ENCODE measurements at regions not wholly inside any gene's neighbourhood (a gene's known extent, or its start where the extent isn't known, plus 50 kb on each side); places are given as distances from the start of the nearest gene placed in this dataset.

GRCh38 chr6:164085091-164086075 lies 670.9 kb downstream of the QKI start:
- no peak for TF ChIP-seq CHD4 (IDR thresholded peaks at IDR 0.05; ENCODE audit: borderline replicate concordance, low read length)
- TF ChIP-seq FOXM1 (CRISPR knock-in tag; IDR thresholded peaks at IDR 0.05), result no peak
- no peak for TF ChIP-seq NR2F6 (IDR thresholded peaks at IDR 0.05)
- TF ChIP-seq NR2F6 (CRISPR knock-in tag; IDR thresholded peaks at IDR 0.05), result no peak
- TF ChIP-seq XBP1 (CRISPR knock-in tag; IDR thresholded peaks at IDR 0.05), result no peak

Data from HepG2 (cell line).